ENCODE measurements at regions not wholly inside any gene's neighbourhood (a gene's known extent, or its start where the extent isn't known, plus 50 kb on each side); places are given as distances from the start of the nearest gene placed in this dataset.

DNA sequence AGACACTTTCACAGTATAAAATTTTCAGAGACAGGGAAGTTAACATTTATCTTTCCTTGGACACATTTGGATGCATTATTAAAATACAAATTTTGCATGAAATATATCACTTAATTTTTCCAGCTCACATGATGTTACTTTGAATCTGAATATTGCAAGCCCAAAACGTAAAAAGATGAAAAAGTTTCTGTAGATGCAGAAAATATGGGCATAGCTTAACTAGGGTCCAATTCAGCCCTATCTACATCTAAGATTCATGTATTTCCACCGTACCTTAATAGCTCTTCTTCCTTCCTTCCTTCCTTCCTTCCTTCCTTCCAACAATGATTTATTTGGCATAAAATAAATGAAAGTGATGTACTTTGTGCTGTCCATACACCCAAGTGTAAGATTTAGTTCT, 1084.6 kb upstream of the TMEFF2 start:
- H3K9me3 ChIP-seq (ENCODE audit: control insufficient read depth in 2 of 3, insufficient read depth in 1 of 3, low read length in 3 of 3), result no peaks in the 10 kb centered on the region
- no peak overlapping the region for H3K27ac ChIP-seq (ENCODE audit: low read depth in 2 of 2, low read length in 2 of 2)
- no peak overlapping the region for H3K9ac ChIP-seq (ENCODE audit: low read length in 3 of 3)
- H3K27me3 ChIP-seq (ENCODE audit: control insufficient read depth, insufficient read depth, low read length), result no peaks in the 10 kb centered on the region
- FAIRE-seq (no peak), DNase-seq (no peak)
- H3K4me3 ChIP-seq (ENCODE audit: low read length in 3 of 3), result no peak overlapping the region
- TF ChIP-seq, protein P1, sequence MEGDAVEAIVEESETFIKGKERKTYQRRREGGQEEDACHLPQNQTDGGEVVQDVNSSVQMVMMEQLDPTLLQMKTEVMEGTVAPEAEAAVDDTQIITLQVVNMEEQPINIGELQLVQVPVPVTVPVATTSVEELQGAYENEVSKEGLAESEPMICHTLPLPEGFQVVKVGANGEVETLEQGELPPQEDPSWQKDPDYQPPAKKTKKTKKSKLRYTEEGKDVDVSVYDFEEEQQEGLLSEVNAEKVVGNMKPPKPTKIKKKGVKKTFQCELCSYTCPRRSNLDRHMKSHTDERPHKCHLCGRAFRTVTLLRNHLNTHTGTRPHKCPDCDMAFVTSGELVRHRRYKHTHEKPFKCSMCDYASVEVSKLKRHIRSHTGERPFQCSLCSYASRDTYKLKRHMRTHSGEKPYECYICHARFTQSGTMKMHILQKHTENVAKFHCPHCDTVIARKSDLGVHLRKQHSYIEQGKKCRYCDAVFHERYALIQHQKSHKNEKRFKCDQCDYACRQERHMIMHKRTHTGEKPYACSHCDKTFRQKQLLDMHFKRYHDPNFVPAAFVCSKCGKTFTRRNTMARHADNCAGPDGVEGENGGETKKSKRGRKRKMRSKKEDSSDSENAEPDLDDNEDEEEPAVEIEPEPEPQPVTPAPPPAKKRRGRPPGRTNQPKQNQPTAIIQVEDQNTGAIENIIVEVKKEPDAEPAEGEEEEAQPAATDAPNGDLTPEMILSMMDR (IDR thresholded peaks at IDR 0.05; ENCODE audit: borderline replicate concordance, extremely low read depth, insufficient read depth), result no peak
- intact Hi-C loops (cut with DNase I), result no loop called here
- no peaks in the 10 kb centered on the region for H3K4me1 ChIP-seq (ENCODE audit: control insufficient read depth in 2 of 3, insufficient read depth in 2 of 3, low read depth in 1 of 3, low read length in 3 of 3)
- no peaks in the 10 kb centered on the region for H3K36me3 ChIP-seq (ENCODE audit: control insufficient read depth in 2 of 3, insufficient read depth in 3 of 3, low read length in 3 of 3)

DNA sequence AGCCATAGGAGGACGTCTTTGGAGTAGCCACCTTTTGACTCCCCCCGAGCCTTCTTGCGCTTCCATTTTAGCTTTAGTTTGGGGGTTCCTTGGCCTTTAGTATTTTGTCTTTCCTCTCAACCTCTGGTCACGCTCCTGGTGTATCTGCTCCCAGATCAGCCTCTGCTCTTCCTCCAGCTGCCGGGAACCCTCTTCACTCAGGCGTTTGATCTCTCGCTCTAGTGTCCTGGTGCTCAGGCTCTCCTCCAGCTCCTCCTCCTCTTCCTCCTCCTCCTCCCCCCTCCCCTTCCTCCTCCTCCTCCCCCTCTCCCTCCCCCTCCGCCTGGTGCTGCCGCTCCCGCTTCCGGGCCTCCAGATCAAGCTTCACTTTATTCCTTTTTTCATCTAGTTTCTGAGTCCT, 1082.3 kb upstream of the TMEFF2 start:
- Histone ChIP-seq H3K27ac (ENCODE audit: low read depth in 2 of 2, low read length in 2 of 2) (no peak overlapping the region), H3K36me3 (ENCODE audit: control insufficient read depth in 2 of 3, insufficient read depth in 3 of 3, low read length in 3 of 3) (no peaks in the 10 kb centered on the region), H3K9me3 (ENCODE audit: control insufficient read depth in 2 of 3, insufficient read depth in 1 of 3, low read length in 3 of 3) (no peaks in the 10 kb centered on the region), H3K4me1 (ENCODE audit: control insufficient read depth in 2 of 3, insufficient read depth in 2 of 3, low read depth in 1 of 3, low read length in 3 of 3) (no peaks in the 10 kb centered on the region), H3K9ac (ENCODE audit: low read length in 3 of 3) (no peak overlapping the region), H3K4me3 (ENCODE audit: low read length in 3 of 3) (no peak overlapping the region), H3K27me3 (ENCODE audit: control insufficient read depth, insufficient read depth, low read length) (no peaks in the 10 kb centered on the region)
- FAIRE-seq (no peak), DNase-seq (peak in 2 of 5 donors; percentile 0 to 37)
- intact Hi-C loops (cut with DNase I), result no loop called here
- TF ChIP-seq, protein P1 (IDR thresholded peaks at IDR 0.05; ENCODE audit: borderline replicate concordance, extremely low read depth, insufficient read depth), result no peak

DNA sequence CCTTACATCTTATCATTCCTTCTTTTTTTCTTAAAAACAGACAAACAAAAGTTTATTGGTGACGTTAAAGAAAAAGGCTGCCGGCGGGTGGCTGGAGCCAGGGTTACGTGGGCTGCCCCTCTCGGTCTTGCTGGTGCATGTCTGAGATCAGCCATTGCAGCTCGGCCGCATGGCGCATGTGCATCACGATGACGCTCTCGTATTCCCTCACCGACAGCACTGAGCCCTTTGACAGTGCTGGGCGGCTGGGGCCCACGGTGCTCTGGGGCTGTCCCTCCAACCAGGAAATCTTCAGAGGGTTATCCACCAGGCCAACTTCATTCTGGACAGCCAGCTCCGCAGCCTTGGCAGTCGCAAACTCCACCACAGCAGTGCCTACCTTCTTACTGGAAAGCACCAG, 1081.8 kb upstream of the TMEFF2 start:
- intact Hi-C loops (cut with DNase I), result no loop called here
- H3K9ac ChIP-seq (ENCODE audit: low read length in 3 of 3), result no peak overlapping the region

More for the DNA sequence above, 1081.8 kb upstream of the TMEFF2 start:
- Histone ChIP-seq H3K4me1 (ENCODE audit: control insufficient read depth in 2 of 3, insufficient read depth in 2 of 3, low read depth in 1 of 3, low read length in 3 of 3) (no peaks in the 10 kb centered on the region), H3K9me3 (ENCODE audit: control insufficient read depth in 2 of 3, insufficient read depth in 1 of 3, low read length in 3 of 3) (no peaks in the 10 kb centered on the region), H3K27ac (ENCODE audit: low read depth in 2 of 2, low read length in 2 of 2) (no peak overlapping the region), H3K4me3 (ENCODE audit: low read length in 3 of 3) (no peak overlapping the region), H3K27me3 (ENCODE audit: control insufficient read depth, insufficient read depth, low read length) (no peaks in the 10 kb centered on the region), H3K36me3 (ENCODE audit: control insufficient read depth in 2 of 3, insufficient read depth in 3 of 3, low read length in 3 of 3) (no peaks in the 10 kb centered on the region)
- FAIRE-seq (no peak), DNase-seq (peak in 1 of 5 donors; percentile 30)
- TF ChIP-seq, protein P1 (IDR thresholded peaks at IDR 0.05; ENCODE audit: borderline replicate concordance, extremely low read depth, insufficient read depth), result no peak
